OCI-LY7 (cell line): ENCODE measurements at regions not wholly inside any gene's neighbourhood (a gene's known extent, or its start where the extent isn't known, plus 50 kb on each side); places are given as distances from the start of the nearest gene placed in this dataset.

Experiments used
- BruUV-seq: library from RNA; stranded (reverse); fragments of 400-500 nt; replicated peaks from 2 replicates; lab custom pipeline; 2021; lab: Mats Ljungman, UMichigan
- CTCF ChIA-PET: fragments of 300-600 bp; sonication (Branson Sonifier 250); formaldehyde crosslinking; loops from one replicate; lab custom pipeline; 2022; ENCODE audit warnings: antibody characterized with exemption; ENCODE audit not compliant: unreplicated experiment; lab: Charles Lee
- POLR2A ChIA-PET: fragments of 300-600 bp; sonication (Branson Sonifier 250); formaldehyde crosslinking; loops from one replicate; lab custom pipeline; 2022; ENCODE audit warnings: antibody characterized with exemption; lab: Charles Lee
- DNase-seq: peaks from one replicate; pipeline ENCODE4 v3.0.0-alpha.2; 2015; ENCODE audit warnings: low spot score
- H2AFZ ChIP-seq: fragments of 200-600 bp; sonication (generic), shearing (Covaris generic); 2 replicates; pipeline ENCODE4 v1.6.1; 2014; ENCODE audit warnings: mild to moderate bottlenecking, antibody characterized with exemption, low read length, moderate library complexity
- H3K27ac ChIP-seq: fragments of 200-600 bp; sonication (generic); 2 replicates; pipeline ENCODE4 v1.5.1; 2014; ENCODE audit warnings: mixed run types, low read depth, mild to moderate bottlenecking, moderate library complexity, low read length, inconsistent platforms; ENCODE audit not compliant: poor library complexity, severe bottlenecking
- H3K36me3 ChIP-seq: fragments of 200-600 bp; sonication (generic); 2 replicates; pipeline ENCODE4 v1.6.1; 2014; ENCODE audit warnings: mild to moderate bottlenecking, antibody characterized with exemption, low read length, moderate library complexity, mixed read lengths; ENCODE audit not compliant: insufficient read depth
- H3K4me1 ChIP-seq: fragments of 200-600 bp; sonication (generic); 2 replicates; pipeline ENCODE4 v1.5.1; 2014; ENCODE audit warnings: mild to moderate bottlenecking, low read length; ENCODE audit not compliant: insufficient read depth, poor library complexity, severe bottlenecking
- H3K4me2 ChIP-seq: fragments of 200-600 bp; sonication (generic); 2 replicates; pipeline ENCODE4 v1.6.1; 2014; ENCODE audit warnings: mild to moderate bottlenecking, low read length
- H3K4me3 ChIP-seq: fragments of 200-600 bp; sonication (generic); 2 replicates; pipeline ENCODE4 v1.5.1; 2014; ENCODE audit warnings: mild to moderate bottlenecking, low read depth, low read length; ENCODE audit not compliant: poor library complexity, severe bottlenecking
- H3K79me2 ChIP-seq: fragments of 200-600 bp; sonication (generic); 2 replicates; pipeline ENCODE4 v1.6.1; 2016; ENCODE audit warnings: low read depth, mild to moderate bottlenecking, low read length, moderate library complexity, mixed read lengths; ENCODE audit not compliant: insufficient read depth
- H3K9me2 ChIP-seq: fragments of 200-600 bp; sonication (generic); 2 replicates; pipeline ENCODE4 v1.6.1; 2016; ENCODE audit warnings: mild to moderate bottlenecking, low read length, mixed read lengths; ENCODE audit not compliant: insufficient read depth
- H3K9me3 ChIP-seq: fragments of 200-600 bp; sonication (generic); 2 replicates; pipeline ENCODE4 v1.6.1; 2014; ENCODE audit warnings: mild to moderate bottlenecking, mixed run types, low read length, mixed read lengths
- H4K20me1 ChIP-seq: fragments of 200-600 bp; sonication (generic); 2 replicates; pipeline ENCODE4 v1.6.1; 2014; ENCODE audit warnings: mild to moderate bottlenecking, antibody characterized with exemption, low read length, moderate library complexity, mixed read lengths; ENCODE audit not compliant: insufficient read depth
- CTCF ChIP-seq: fragments of 200-600 bp; sonication (generic); conservative IDR thresholded peaks from 2 replicates; pipeline ENCODE4 v1.5.1; 2014; ENCODE audit warnings: mild to moderate bottlenecking, antibody characterized with exemption, low read length, moderate library complexity, mixed read lengths
- EZH2phosphoT487 ChIP-seq: fragments of 200-600 bp; sonication (generic); IDR thresholded peaks from 2 replicates; pipeline ENCODE4 v1.6.1; 2018; ENCODE audit warnings: low read depth, borderline replicate concordance, mild to moderate bottlenecking, mixed run types, antibody characterized with exemption, low read length, moderate library complexity, mixed read lengths
- intact Hi-C: fragments of 100-400 bp; cut with micrococcal nuclease; formaldehyde crosslinking; loops from one replicate; pipeline ENCODE4 v1.10.0; 2022; ENCODE audit not compliant: unreplicated experiment

DNA sequence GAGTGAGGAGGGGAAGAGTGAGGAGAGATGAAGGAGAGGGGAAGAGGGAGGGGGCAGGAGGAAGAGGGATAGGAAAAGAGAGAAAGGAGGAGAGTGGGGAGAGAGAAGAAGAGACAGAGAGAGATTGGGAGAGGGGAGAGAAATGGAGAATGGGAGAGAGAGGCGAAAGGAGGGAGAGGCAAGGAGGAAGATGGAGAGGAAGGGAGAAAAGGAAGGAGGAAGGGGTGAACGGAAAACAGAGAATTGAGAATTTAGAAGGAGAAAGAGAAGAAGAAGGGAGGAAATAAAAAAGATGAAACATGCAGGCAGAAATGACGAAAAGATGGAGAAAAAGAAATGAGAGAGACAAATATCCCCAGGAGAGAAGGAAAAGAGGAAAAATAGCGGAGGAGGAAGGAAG is 502.8 kb downstream of the MN1 start:
- H3K27ac ChIP-seq: no peak overlapping the region
- H3K4me3 ChIP-seq: no peak overlapping the region
- DNase-seq: no peak
- CTCF ChIA-PET: no interaction called here
- POLR2A ChIA-PET: no interaction called here
- H2AFZ ChIP-seq: no peak overlapping the region
- H3K4me1 ChIP-seq: no peaks in the 10 kb centered on the region
- H3K9me2 ChIP-seq: no peaks in the 10 kb centered on the region
- intact Hi-C loops: no loop called here
- TF ChIP-seq CTCF: no peak
- no peak for TF ChIP-seq EZH2phosphoT487
- no TSS peak for BruUV-seq
- H3K79me2 ChIP-seq: no peaks in the 10 kb centered on the region
- H4K20me1 ChIP-seq: no peaks in the 10 kb centered on the region
- H3K4me2 ChIP-seq: no peak overlapping the region
- H3K9me3 ChIP-seq: no peaks in the 10 kb centered on the region
- no peaks in the 10 kb centered on the region for H3K36me3 ChIP-seq

- no TSS peak for BruUV-seq
- POLR2A ChIA-PET: no interaction called here
- Histone ChIP-seq H3K4me1 (no peaks in the 10 kb centered on the region), H3K4me2 (no peak overlapping the region), H3K4me3 (no peak overlapping the region), H3K79me2 (no peaks in the 10 kb centered on the region), H3K36me3 (no peaks in the 10 kb centered on the region), H3K27ac (no peak overlapping the region), H2AFZ (no peak overlapping the region), H3K9me3 (no peaks in the 10 kb centered on the region), H3K9me2 (no peaks in the 10 kb centered on the region), H4K20me1 (no peaks in the 10 kb centered on the region)
- intact Hi-C loops: no loop called here
- no peak for DNase-seq
- CTCF ChIA-PET: no interaction called here
- no peak for TF ChIP-seq EZH2phosphoT487
- no peak for TF ChIP-seq CTCF
Measured at GRCh38 chr22:27299181-27300085, 502.1 kb downstream of the MN1 start.
